DMS114 treated with DMSO at 0.1 percent for 48 hours (cell line): ENCODE measurements at regions not wholly inside any gene's neighbourhood (a gene's known extent, or its start where the extent isn't known, plus 50 kb on each side); places are given as distances from the start of the nearest gene placed in this dataset.

ENCODE experiments used
- DNase-seq: peaks from one replicate; lab custom pipeline; 2025; ENCODE audit not compliant: unreplicated experiment; lab: John Stamatoyannopoulos, UW

- DNase-seq = no peak
Observed at GRCh38 chr12:28933176-28933575, 215.9 kb upstream of the FAR2 start.

GRCh38 chr12:28933864-28934527 lies 215.1 kb upstream of the FAR2 start:
- DNase-seq = no peak

- DNase-seq = no peak
Observed at GRCh38 chr12:28936221-28936620, 212.9 kb upstream of the FAR2 start.

- DNase-seq = no peak
Observed at GRCh38 chr12:28936711-28937110, 212.4 kb upstream of the FAR2 start.

- DNase-seq = no peak
Observed at GRCh38 chr12:28937196-28937595, 211.9 kb upstream of the FAR2 start.

GRCh38 chr12:28938056-28938455 lies 211.0 kb upstream of the FAR2 start:
- no peak for DNase-seq

GRCh38 chr12:28938581-28939235 lies 210.4 kb upstream of the FAR2 start:
- no peak for DNase-seq

- no peak for DNase-seq
Observed at GRCh38 chr12:28939427-28939826, 209.7 kb upstream of the FAR2 start.

- no peak for DNase-seq
Observed at GRCh38 chr12:28941248-28941647, 207.8 kb upstream of the FAR2 start.

- no peak for DNase-seq
Observed at GRCh38 chr12:28946361-28946760, 202.7 kb upstream of the FAR2 start.

- DNase-seq = no peak
Observed at GRCh38 chr12:28948685-28949084, 200.4 kb upstream of the FAR2 start.

- DNase-seq = no peak
Observed at GRCh38 chr12:28949184-28949583, 199.9 kb upstream of the FAR2 start.

GRCh38 chr12:28950049-28950448 lies 199.0 kb upstream of the FAR2 start:
- DNase-seq = no peak

GRCh38 chr12:28951935-28952334 lies 197.1 kb upstream of the FAR2 start:
- no peak for DNase-seq

GRCh38 chr12:28954333-28954732 lies 194.7 kb upstream of the FAR2 start:
- DNase-seq = no peak

GRCh38 chr12:28955491-28955890 lies 193.6 kb upstream of the FAR2 start:
- no peak for DNase-seq

- no peak for DNase-seq
Observed at GRCh38 chr12:28955931-28956330, 193.1 kb upstream of the FAR2 start.

- no peak for DNase-seq
Observed at GRCh38 chr12:28958553-28959195, 190.4 kb upstream of the FAR2 start.

GRCh38 chr12:28961948-28962384 lies 187.1 kb upstream of the FAR2 start:
- no peak for DNase-seq

GRCh38 chr12:28963554-28963953 lies 185.5 kb upstream of the FAR2 start:
- DNase-seq = no peak

GRCh38 chr12:28966046-28966780 lies 182.9 kb upstream of the FAR2 start:
- DNase-seq = no peak

GRCh38 chr12:28967426-28967825 lies 181.7 kb upstream of the FAR2 start:
- no peak for DNase-seq
